Hematopoietic multipotent progenitor cell treated with erythropoietin and hydrocortisone succinate and interleukin-3 and kit ligand, for 8 days (in vitro differentiated cells): ENCODE measurements at regions not wholly inside any gene's neighbourhood (a gene's known extent, or its start where the extent isn't known, plus 50 kb on each side); places are given as distances from the start of the nearest gene placed in this dataset.
"Not testable (repeated sequence)": the region's sequence is repeated elsewhere in the genome, so short reads cannot be mapped to it uniquely, and the experiment has no call there.

Experiments
- DNase-seq: peaks from one replicate; pipeline ENCODE4 v3.0.0-alpha.2; 2015

GRCh38 chr4:173475751-173476150, 54.3 kb downstream of the HAND2 start:
- DNase-seq, result no peak

DNA sequence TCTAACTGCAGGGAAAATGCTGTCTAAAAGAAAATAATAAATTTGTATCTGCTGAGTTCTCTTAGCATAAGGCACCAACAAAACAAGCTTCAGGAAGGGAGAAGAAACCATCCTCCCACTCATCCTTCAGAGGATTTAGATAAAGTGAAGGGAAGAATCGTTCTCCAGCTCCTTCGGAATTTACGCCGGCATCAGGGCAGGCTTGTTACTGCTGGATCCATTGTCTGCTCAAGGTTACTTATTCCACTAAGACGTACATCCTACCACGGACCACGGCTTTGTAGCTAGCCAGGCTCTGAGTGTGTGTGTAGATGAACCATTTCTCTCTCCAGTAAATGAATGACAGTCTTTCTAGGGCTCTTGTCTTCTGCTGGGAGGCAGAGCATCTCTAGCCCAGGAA, 60.4 kb downstream of the HAND2 start:
- no peak for DNase-seq

DNA sequence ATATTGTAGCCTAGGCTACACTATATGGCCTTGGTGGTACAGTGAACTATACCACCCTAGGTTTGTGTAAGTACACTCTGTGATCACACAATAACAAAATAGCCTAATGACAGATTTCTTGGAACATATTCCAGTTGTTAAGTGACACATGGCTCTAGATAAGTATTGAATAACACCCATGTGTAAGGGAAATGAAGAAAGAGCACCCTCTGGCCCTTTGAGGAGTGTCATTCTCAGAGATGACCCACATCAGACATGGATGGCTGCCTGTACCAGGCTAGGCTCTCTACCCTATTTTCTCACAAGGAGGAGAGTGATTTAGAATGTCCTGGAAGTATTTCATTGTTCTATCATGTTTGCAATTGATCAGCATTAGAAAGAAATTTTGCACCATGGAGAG, 61.7 kb downstream of the HAND2 start:
- DNase-seq, result no peak

DNA sequence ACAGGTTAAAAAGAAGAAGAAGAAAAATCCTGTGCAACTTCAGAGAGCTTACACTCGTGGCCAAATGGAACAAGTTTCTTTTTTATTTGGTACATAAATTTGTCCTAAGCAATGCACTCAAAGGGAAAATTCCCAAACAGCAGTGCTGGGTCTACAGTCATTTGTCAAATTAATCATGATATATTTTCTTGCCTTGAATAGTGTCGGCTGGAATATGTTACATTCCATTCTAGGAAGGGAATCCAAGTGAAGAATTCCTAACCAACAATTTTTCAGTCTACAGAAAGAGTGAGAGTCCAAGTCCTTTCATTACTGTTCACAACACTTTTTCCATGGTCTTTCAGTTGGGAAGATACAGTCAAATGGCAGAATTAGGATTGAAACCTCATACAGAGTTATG, 63.9 kb downstream of the HAND2 start:
- no peak for DNase-seq

- DNase-seq, result no peak
Observed at GRCh38 chr4:173464481-173464880, 65.5 kb downstream of the HAND2 start.

GRCh38 chr4:173463816-173464215, 64.9 kb upstream of the SCRG1 start:
- DNase-seq, result no peak

DNA sequence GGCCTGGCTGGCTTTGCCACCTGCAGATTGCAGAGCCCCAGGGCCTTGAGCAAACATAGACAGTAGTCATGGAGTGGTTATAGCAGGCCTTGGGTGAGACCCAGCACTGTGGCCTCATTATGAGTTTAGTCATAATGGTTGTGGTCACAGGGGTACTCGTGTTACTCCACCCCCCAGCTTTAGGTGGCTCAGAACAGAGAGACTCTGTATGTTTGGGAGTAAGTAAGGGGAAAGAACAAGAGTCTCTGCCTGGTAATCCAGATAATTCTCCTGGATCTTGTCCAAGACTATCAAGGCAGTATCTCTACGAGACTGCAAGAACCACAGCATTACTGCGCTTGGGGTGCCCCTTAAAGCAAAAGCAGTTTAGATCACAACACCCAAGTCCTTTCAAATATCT, 62.3 kb upstream of the SCRG1 start:
- DNase-seq, result peak; percentile 93

DNA sequence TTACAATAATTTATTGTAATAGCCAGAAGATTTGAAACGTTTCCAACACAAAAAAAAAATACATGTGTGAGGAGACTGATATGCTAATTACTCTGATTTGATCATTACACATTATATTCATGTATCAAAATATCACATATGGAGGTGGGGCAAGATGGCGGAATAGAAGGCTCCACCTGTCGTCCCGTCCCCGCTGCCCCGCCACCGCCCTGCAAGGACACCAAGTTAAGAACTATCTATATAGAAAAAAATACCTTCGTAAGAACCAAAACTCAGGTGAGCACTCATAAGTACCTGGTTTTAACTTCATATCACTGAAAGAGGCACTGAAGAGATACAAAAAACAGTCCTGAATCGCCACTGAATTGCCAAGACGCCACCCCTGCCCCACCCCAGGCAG, 60.9 kb upstream of the SCRG1 start:
- no peak for DNase-seq

GRCh38 chr4:173457893-173458292, 59.0 kb upstream of the SCRG1 start:
- DNase-seq, result no peak

- not testable (repeated sequence) for DNase-seq
Observed at GRCh38 chr4:173451435-173451834, 52.5 kb upstream of the SCRG1 start.

- DNase-seq, result no peak
Observed at GRCh38 chr4:173450281-173450680, 51.4 kb upstream of the SCRG1 start.

GRCh38 chr4:173449380-173449717, 50.4 kb upstream of the SCRG1 start:
- DNase-seq, result peak; percentile 29

- DNase-seq, result no peak
Observed at GRCh38 chr4:173448608-173449379, 49.9 kb upstream of the SCRG1 start.
